ENCODE measurements at regions not wholly inside any gene's neighbourhood (a gene's known extent, or its start where the extent isn't known, plus 50 kb on each side); places are given as distances from the start of the nearest gene placed in this dataset.
A peak's percentile ranks its signal among the peaks of the same experiment; 100 is the strongest.
"Not testable (repeated sequence)": the region's sequence is repeated elsewhere in the genome, so short reads cannot be mapped to it uniquely, and the experiment has no call there.

- DNase-seq, result no peak
- intact Hi-C loops (cut with DNase I), result no loop called here
Observed at GRCh38 chr5:8685704-8686103, 816.8 kb downstream of the MTRR start.

GRCh38 chr5:8686707-8687106 lies 817.8 kb downstream of the MTRR start:
- intact Hi-C loops (cut with DNase I), result no loop called here
- peak in 1 of 10 donors; percentile 36 for DNase-seq

GRCh38 chr5:8689773-8690172 lies 820.8 kb downstream of the MTRR start:
- intact Hi-C loops (cut with DNase I), result no loop called here
- peak in 2 of 10 donors; percentile 33 to 41 for DNase-seq

- DNase-seq, result no peak
- intact Hi-C loops (cut with DNase I), result no loop called here
Observed at GRCh38 chr5:8691221-8691620, 822.3 kb downstream of the MTRR start.

GRCh38 chr5:8693341-8693844 lies 824.4 kb downstream of the MTRR start:
- intact Hi-C loops (cut with DNase I), result no loop called here
- DNase-seq, result no peak

GRCh38 chr5:8694545-8694944 lies 825.6 kb downstream of the MTRR start:
- intact Hi-C loops (cut with DNase I), result no loop called here
- no peak for DNase-seq

- no peak for DNase-seq
- intact Hi-C loops (cut with DNase I), result no loop called here
Observed at GRCh38 chr5:8695902-8696845, 827.2 kb downstream of the MTRR start.

- peak in 1 of 10 donors; percentile 63 for DNase-seq
- intact Hi-C loops (cut with DNase I), result no loop called here
Observed at GRCh38 chr5:8700222-8700621, 831.3 kb downstream of the MTRR start.

- no peak for DNase-seq
- intact Hi-C loops (cut with DNase I), result no loop called here
Observed at GRCh38 chr5:8700671-8701070, 831.7 kb downstream of the MTRR start.

GRCh38 chr5:8701251-8701650 lies 832.3 kb downstream of the MTRR start:
- intact Hi-C loops (cut with DNase I), result no loop called here
- DNase-seq, result no peak

- DNase-seq, result no peak
- intact Hi-C loops (cut with DNase I), result no loop called here
Observed at GRCh38 chr5:8710426-8710930, 835.4 kb downstream of the SEMA5A start.

- no peak for DNase-seq
- intact Hi-C loops (cut with DNase I), result no loop called here
Observed at GRCh38 chr5:8714198-8714597, 831.7 kb downstream of the SEMA5A start.

GRCh38 chr5:8714861-8715260 lies 831.0 kb downstream of the SEMA5A start:
- no peak for DNase-seq
- intact Hi-C loops (cut with DNase I), result no loop called here

- intact Hi-C loops (cut with DNase I), result no loop called here
- no peak for DNase-seq
Observed at GRCh38 chr5:8719796-8720195, 826.1 kb downstream of the SEMA5A start.

- no peak for DNase-seq
- intact Hi-C loops (cut with DNase I), result no loop called here
Observed at GRCh38 chr5:8720506-8720905, 825.4 kb downstream of the SEMA5A start.

GRCh38 chr5:8721536-8721935 lies 824.3 kb downstream of the SEMA5A start:
- intact Hi-C loops (cut with DNase I), result no loop called here
- DNase-seq, result no peak

GRCh38 chr5:8726383-8727036 lies 819.4 kb downstream of the SEMA5A start:
- intact Hi-C loops (cut with DNase I), result no loop called here
- DNase-seq, result no peak

GRCh38 chr5:8727396-8727795 lies 818.5 kb downstream of the SEMA5A start:
- no peak for DNase-seq
- intact Hi-C loops (cut with DNase I), result no loop called here

GRCh38 chr5:8729437-8729836 lies 816.4 kb downstream of the SEMA5A start:
- intact Hi-C loops (cut with DNase I), result no loop called here
- DNase-seq, result no peak

- intact Hi-C loops (cut with DNase I), result no loop called here
- DNase-seq, result no peak
Observed at GRCh38 chr5:8730194-8730593, 815.7 kb downstream of the SEMA5A start.

GRCh38 chr5:8731110-8731509 lies 814.8 kb downstream of the SEMA5A start:
- intact Hi-C loops (cut with DNase I), result not testable (repeated sequence)
- peak in 2 of 10 donors; percentile 46 to 63 for DNase-seq

Data from posterior cingulate gyrus (tissue), 11 donors.